Coronary artery (tissue), 2 donors: ENCODE measurements at regions not wholly inside any gene's neighbourhood (a gene's known extent, or its start where the extent isn't known, plus 50 kb on each side); places are given as distances from the start of the nearest gene placed in this dataset.

Source experiments
- DNase-seq: peaks from one replicate; pipeline ENCODE4 v3.0.0-alpha.2; 2017; ENCODE audit warnings: low spot score
- H3K27ac ChIP-seq, 2 donors: fragments of 200-600 bp; sonication (generic); one replicate each; pipeline ENCODE4 v1.5.1; 2016 to 2019
- H3K4me3 ChIP-seq: fragments of 200-600 bp; sonication (generic); 2 replicates; pipeline ENCODE4 v1.5.1; 2016; ENCODE audit warnings: mild to moderate bottlenecking, moderate library complexity
- TF ChIP-seq, protein P1 (sequence below): fragments of 200-600 bp; sonication (generic); IDR thresholded peaks from one replicate; pipeline ENCODE4 v1.5.1; 2019; ENCODE audit warnings: antibody characterized with exemption

DNA sequence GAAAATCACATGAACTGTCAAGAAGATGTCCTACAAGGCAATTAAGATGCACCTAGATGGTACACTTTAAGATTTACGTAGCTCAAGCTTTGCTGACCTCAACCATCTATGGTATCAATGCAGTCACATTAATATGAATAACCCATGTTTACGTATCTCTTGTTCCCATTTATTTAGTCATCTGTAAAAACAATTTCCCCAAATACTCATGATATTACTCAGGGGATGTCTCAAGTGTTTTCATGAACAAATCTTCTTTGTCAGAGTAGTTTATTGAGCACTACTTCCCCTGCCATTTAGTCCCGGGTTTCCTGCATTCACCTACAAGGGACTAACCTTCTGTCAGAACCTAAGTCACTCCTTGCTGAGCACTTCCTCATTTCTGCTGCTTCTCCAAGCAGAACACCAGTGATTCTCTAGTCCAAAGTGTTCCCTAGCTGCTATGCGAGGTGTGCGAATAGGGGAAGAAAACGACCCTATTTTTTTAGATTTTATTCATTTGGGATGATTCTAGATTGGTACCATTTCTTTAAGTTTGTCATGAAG lies 554.3 kb upstream of the LRRC4C start:
- TF ChIP-seq, protein P1, sequence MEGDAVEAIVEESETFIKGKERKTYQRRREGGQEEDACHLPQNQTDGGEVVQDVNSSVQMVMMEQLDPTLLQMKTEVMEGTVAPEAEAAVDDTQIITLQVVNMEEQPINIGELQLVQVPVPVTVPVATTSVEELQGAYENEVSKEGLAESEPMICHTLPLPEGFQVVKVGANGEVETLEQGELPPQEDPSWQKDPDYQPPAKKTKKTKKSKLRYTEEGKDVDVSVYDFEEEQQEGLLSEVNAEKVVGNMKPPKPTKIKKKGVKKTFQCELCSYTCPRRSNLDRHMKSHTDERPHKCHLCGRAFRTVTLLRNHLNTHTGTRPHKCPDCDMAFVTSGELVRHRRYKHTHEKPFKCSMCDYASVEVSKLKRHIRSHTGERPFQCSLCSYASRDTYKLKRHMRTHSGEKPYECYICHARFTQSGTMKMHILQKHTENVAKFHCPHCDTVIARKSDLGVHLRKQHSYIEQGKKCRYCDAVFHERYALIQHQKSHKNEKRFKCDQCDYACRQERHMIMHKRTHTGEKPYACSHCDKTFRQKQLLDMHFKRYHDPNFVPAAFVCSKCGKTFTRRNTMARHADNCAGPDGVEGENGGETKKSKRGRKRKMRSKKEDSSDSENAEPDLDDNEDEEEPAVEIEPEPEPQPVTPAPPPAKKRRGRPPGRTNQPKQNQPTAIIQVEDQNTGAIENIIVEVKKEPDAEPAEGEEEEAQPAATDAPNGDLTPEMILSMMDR, result no peak
- Histone ChIP-seq H3K27ac (no peak overlapping the region), H3K4me3 (no peak overlapping the region)
- DNase-seq, result no peak

DNA sequence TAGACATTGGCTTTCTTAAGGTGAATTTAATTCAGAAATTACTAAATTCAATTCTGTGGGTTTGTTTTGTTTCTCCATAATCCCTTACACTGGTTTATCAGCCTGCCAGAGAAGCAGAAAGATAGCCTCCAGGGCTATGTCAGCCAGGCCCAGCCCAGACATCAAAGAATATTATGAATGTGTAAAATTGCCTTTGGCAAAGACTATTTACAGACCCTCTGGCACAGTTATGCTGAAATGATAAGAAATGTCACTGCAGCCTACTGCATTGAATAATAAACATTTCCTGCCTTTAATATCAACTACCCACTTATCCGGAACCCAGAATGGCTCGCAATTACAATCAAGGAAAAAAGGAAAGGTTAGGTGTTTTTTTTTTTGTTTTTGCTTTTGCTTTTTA lies 562.5 kb upstream of the LRRC4C start:
- no peak overlapping the region for H3K27ac ChIP-seq
- H3K4me3 ChIP-seq, result no peak overlapping the region
- DNase-seq, result no peak
- TF ChIP-seq, protein P1, result no peak

DNA sequence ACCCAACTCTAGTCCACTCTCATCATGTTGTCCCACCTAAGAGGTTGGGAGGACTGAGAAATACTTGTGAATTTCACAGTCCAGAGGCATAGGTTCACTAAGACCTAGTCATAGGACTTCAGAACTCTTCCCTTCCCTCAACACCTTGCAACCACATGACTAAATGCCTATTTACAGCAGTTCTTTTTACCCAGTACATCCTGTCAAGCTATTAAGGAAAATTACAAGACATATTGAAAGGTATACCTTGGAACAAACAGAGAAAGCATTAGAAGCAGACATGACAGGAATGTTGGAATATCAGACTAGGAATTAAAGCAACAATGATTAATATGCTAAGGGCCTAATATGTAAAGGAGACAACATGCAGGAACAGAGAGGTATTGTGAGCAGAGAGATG lies 563.8 kb upstream of the LRRC4C start:
- Histone ChIP-seq H3K4me3 (no peak overlapping the region), H3K27ac (no peak overlapping the region)
- TF ChIP-seq, protein P1, result no peak
- DNase-seq, result no peak

DNA sequence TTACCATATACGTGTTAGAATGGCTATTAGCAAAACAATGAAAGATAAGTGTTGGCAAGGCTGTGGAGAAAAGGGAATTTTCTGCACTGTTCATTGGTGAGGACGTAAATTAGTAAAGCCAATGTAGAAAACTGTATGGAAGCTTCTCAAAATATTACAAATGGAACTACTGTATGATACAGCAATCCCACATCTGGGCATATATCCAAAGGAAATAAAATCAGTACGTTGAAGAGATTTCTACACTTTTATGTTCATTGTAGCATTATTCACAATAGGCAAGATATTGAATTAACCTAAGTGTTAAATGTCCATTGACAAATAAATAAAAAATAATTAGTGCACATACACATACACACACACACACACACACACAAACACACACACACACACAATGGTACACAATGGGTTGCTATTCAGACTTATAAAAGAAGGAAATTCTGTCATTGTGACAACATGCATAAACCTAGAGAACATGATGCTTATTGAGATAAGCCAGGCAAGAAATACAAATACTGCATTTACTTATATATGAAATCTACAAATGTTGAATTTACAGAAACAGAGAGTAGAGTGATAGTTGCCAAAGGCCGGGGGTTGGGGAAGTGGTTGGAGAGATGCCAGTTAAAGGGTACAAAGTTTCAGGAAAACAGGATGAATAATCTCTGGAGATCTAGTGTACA lies 565.8 kb upstream of the LRRC4C start:
- no peak for DNase-seq
- no peak overlapping the region for H3K4me3 ChIP-seq
- TF ChIP-seq, protein P1, result no peak
- no peak overlapping the region for H3K27ac ChIP-seq

DNA sequence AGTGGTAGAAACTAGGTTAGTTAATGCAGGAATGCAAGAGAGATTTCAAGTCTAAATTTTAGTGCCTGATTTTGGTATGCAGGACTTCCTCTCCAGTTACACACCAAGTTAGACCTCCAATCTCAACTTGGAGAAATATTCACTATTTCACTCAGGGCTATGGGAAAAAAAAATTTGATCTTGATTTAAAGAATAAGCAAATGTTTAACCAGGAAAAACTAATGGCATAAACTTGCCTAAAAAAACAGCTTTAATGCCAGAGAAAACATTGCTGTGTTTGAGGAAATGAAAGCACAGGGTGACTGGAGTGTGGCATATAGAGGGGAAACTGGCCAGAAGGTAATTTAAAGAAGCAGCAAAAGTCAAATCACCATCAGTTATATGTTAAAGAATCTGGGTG lies 575.4 kb upstream of the LRRC4C start:
- no peak overlapping the region for H3K27ac ChIP-seq
- TF ChIP-seq, protein P1, result no peak
- DNase-seq, result no peak
- H3K4me3 ChIP-seq, result no peak overlapping the region

DNA sequence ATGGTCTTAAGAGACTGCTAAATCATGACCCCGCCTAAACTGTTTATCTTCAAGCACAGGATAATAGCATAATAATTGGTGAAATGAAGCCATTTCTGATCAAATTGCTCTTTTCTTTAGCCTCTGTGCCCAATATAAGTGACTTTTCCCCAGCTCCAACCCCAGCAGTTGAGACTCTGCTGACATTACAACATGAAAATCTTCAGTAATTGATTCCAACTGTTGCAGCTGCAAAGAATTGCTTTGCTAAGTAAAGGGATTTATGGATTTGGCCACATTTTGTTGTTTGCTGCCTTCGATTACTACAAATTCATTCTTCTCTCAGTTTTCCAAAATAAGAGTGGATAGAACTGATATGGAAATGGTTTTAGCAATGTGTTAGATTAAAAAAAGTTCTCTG lies 576.7 kb upstream of the LRRC4C start:
- TF ChIP-seq, protein P1, result no peak
- no peak overlapping the region for H3K4me3 ChIP-seq
- no peak for DNase-seq
- H3K27ac ChIP-seq, result no peak overlapping the region

DNA sequence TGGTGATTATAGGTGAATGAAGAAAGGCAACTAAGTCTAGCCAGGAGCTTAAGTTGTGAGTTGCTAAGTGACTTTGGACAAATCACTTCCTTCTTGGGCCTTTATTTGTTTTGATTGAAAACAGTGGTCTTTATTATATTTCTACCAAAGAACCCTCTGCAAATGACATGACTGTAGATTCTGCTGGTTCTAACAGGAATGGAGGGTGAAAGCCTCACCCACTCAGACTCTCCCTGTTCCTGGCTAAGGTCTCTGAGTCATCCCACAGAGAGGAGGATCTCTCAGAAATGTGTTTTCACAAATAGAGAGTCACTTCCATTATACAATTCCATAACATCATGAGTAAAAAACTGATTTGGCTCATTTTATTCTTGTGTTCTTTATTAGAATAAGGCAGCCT lies 583.9 kb upstream of the LRRC4C start:
- DNase-seq, result no peak
- TF ChIP-seq, protein P1, result no peak
- no peak overlapping the region for H3K27ac ChIP-seq
- H3K4me3 ChIP-seq, result no peak overlapping the region
